ENCODE measurements at regions not wholly inside any gene's neighbourhood (a gene's known extent, or its start where the extent isn't known, plus 50 kb on each side); places are given as distances from the start of the nearest gene placed in this dataset.

- H3K4me3 ChIP-seq (replicated peaks in 1 of 3; ENCODE audit: insufficient read depth in 1 of 3, low read depth in 2 of 3, low read length in 3 of 3) = no peak overlapping the region
- CTCF ChIA-PET (ENCODE audit: low intra/inter-chr PET ratio, low total read pairs) = no interaction called here
- BruUV-seq (replicated peaks) = no TSS peak
These were observed 66.9 kb upstream of the WDR1 start for GRCh38 chr4:10183462-10183861.

More at GRCh38 chr4:10183462-10183861, 66.9 kb upstream of the WDR1 start:
- no peaks in the 10 kb centered on the region for H3K9me3 ChIP-seq (ENCODE audit: low read length)
- DNase-seq (ENCODE audit: low spot score) (no peak), ATAC-seq (no peak), FAIRE-seq (no peak)
- in situ Hi-C loops (cut with HindIII; ENCODE audit: extremely low pct_ligation_motif_present, low pct_unique_long_range_greater_than_20kb) = no loop called here
- 35% methylated on average over 1 of the region's 1 CpG for WGBS (ENCODE audit: low lambda C conversion rate)
- no peak overlapping the region for H2AFZ ChIP-seq (ENCODE audit: low read length)
- H4K20me1 ChIP-seq (ENCODE audit: insufficient read depth, low read length) = no peaks in the 10 kb centered on the region
- no peaks in the 10 kb centered on the region for H3K27me3 ChIP-seq (ENCODE audit: control insufficient read depth in 1 of 2, insufficient read depth in 2 of 2, low read length in 2 of 2)
- POLR2A ChIA-PET = no interaction called here
- H3K79me2 ChIP-seq (ENCODE audit: insufficient read depth, low read length) = no peaks in the 10 kb centered on the region
- TF ChIP-seq POLR2AphosphoS2 (IDR thresholded peaks at IDR 0.05; ENCODE audit: low read depth, low read length) = no peak
- no peak for TF ChIP-seq SNAPC5 (CRISPR knock-in tag; IDR thresholded peaks at IDR 0.05; ENCODE audit: borderline replicate concordance)
- TF ChIP-seq SKI (IDR thresholded peaks at IDR 0.05; ENCODE audit: partially characterized antibody) = no peak
- no peak for TF ChIP-seq KAT2B (IDR thresholded peaks at IDR 0.05; ENCODE audit: borderline replicate concordance, low read depth, low read length)
- TF ChIP-seq ZBTB7B (CRISPR knock-in tag; IDR thresholded peaks at IDR 0.05) = no peak
- TF ChIP-seq ZNF841 (CRISPR knock-in tag; IDR thresholded peaks at IDR 0.05; ENCODE audit: borderline replicate concordance) = no peak
- TF ChIP-seq HOXA9 (CRISPR knock-in tag; IDR thresholded peaks at IDR 0.05; ENCODE audit: borderline replicate concordance) = no peak
- no peak for TF ChIP-seq ZNF484 (CRISPR knock-in tag; IDR thresholded peaks at IDR 0.05; ENCODE audit: borderline replicate concordance, low read depth)
- TF ChIP-seq SMYD3 (CRISPR knock-in tag; IDR thresholded peaks at IDR 0.05) = no peak
- TF ChIP-seq CCAR2 (optimal IDR thresholded peaks at IDR 0.05; ENCODE audit: low read depth, low read length) = no peak
- TF ChIP-seq MTA3 (CRISPR knock-in tag; IDR thresholded peaks at IDR 0.05) = no peak
- no peak for TF ChIP-seq SIX4 (CRISPR knock-in tag; IDR thresholded peaks at IDR 0.05)
- TF ChIP-seq CENPT (CRISPR knock-in tag; IDR thresholded peaks at IDR 0.05; ENCODE audit: low read depth) = no peak
- TF ChIP-seq DNMT1 (CRISPR knock-in tag; IDR thresholded peaks at IDR 0.05) = no peak
- no peak for TF ChIP-seq PBX3 (CRISPR knock-in tag; IDR thresholded peaks at IDR 0.05; ENCODE audit: borderline replicate concordance)
- no peak for TF ChIP-seq FOXM1 (CRISPR knock-in tag; IDR thresholded peaks at IDR 0.05)
- TF ChIP-seq POGK (CRISPR knock-in tag; conservative IDR thresholded peaks at IDR 0.05) = no peak
- TF ChIP-seq AHDC1 (CRISPR knock-in tag; IDR thresholded peaks at IDR 0.05; ENCODE audit: borderline replicate concordance) = no peak
- intact Hi-C loops (cut with micrococcal nuclease; ENCODE audit: unreplicated experiment) = no loop called here
- H3K4me1 ChIP-seq (ENCODE audit: insufficient read depth, low read length) = no peaks in the 10 kb centered on the region
- no peak overlapping the region for H3K27ac ChIP-seq (ENCODE audit: extremely low read length, insufficient read depth, low read length)
- H3K36me3 ChIP-seq (replicated peaks in 1 of 2; ENCODE audit: control insufficient read depth in 1 of 2, insufficient read depth in 2 of 2, low read length in 2 of 2) = no peaks in the 10 kb centered on the region
- no peak overlapping the region for H3K9ac ChIP-seq (ENCODE audit: insufficient read depth, low read depth, low read length)
- H3K4me2 ChIP-seq (ENCODE audit: low read depth, low read length) = no peak overlapping the region
